ENCODE measurements at regions not wholly inside any gene's neighbourhood (a gene's known extent, or its start where the extent isn't known, plus 50 kb on each side); places are given as distances from the start of the nearest gene placed in this dataset.

- TF ChIP-seq, protein P1, sequence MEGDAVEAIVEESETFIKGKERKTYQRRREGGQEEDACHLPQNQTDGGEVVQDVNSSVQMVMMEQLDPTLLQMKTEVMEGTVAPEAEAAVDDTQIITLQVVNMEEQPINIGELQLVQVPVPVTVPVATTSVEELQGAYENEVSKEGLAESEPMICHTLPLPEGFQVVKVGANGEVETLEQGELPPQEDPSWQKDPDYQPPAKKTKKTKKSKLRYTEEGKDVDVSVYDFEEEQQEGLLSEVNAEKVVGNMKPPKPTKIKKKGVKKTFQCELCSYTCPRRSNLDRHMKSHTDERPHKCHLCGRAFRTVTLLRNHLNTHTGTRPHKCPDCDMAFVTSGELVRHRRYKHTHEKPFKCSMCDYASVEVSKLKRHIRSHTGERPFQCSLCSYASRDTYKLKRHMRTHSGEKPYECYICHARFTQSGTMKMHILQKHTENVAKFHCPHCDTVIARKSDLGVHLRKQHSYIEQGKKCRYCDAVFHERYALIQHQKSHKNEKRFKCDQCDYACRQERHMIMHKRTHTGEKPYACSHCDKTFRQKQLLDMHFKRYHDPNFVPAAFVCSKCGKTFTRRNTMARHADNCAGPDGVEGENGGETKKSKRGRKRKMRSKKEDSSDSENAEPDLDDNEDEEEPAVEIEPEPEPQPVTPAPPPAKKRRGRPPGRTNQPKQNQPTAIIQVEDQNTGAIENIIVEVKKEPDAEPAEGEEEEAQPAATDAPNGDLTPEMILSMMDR (IDR thresholded peaks at IDR 0.05; ENCODE audit: low read depth, low read length): no peak
- Histone ChIP-seq H3K27ac (ENCODE audit: low read depth, low read length) (no peak overlapping the region), H3K4me3 (ENCODE audit: low read depth, low read length) (no peak overlapping the region), H3K9me3 (ENCODE audit: control insufficient read depth, insufficient read depth, low read length) (no peaks in the 10 kb centered on the region), H3K27me3 (ENCODE audit: control insufficient read depth, insufficient read depth, low read length) (no peaks in the 10 kb centered on the region)
- POLR2A ChIA-PET: no interaction called here
- CTCF ChIA-PET: interaction anchor here (1.1 to 6.0 kb wide), 3 partner anchors 13 to 233 kb away, joined by 8 to 60 read pairs (median 8); no protein-coding TSS in a partner anchor
- DNase-seq (ENCODE audit: low read depth, low spot score): no peak
Observed at GRCh38 chr21:17911628-17912027, 92.5 kb upstream of the C21orf91 start.

DNA sequence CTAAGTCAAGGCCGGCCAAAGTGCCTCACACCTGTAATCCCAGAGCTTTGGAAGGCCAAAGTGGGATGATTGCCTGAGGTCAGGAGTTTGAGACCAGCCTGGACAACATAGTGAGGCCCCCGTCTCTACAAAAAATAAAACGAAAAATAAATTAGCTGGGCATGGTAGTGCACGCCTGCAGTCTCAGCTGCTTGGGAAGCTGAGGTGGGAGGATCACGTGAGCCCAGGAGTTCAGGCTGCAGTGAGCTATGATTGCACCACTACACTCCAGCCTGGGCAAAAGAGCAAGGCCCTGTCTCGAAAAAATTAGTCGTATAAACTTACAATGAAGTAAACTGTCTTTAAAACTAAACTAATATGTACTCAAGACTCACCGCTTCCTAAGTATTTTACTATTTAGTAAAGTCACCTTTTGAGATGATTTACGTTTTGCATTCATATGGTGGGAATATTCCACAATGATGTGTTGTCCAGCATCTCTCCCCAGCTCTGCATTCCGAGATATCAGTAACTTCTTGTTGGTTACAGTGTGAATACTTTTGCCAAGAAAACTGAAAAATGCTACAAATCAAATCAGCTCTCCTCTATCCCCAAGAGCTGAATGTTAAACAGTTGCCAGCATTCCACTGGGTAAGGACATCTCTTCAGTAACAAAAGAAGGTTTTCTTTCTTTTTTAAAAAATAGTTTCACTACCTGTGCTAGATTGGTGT lies 84.9 kb upstream of the C21orf91 start:
- Histone ChIP-seq H3K27ac (ENCODE audit: low read depth, low read length) (no peak overlapping the region), H3K27me3 (ENCODE audit: control insufficient read depth, insufficient read depth, low read length) (no peaks in the 10 kb centered on the region), H3K9me3 (ENCODE audit: control insufficient read depth, insufficient read depth, low read length) (no peaks in the 10 kb centered on the region), H3K4me3 (ENCODE audit: low read depth, low read length) (no peak overlapping the region)
- no peak for DNase-seq (ENCODE audit: low read depth, low spot score)
- CTCF ChIA-PET: interaction anchor here (0.6 to 2.6 kb wide), 8 partner anchors 9 to 418 kb away, joined by 3 to 56 read pairs (median 4); no protein-coding TSS in a partner anchor
- POLR2A ChIA-PET: interaction anchor here (1.7 kb wide), 1 partner anchor 85 kb away, joined by 4 read pairs; no protein-coding TSS in a partner anchor
- TF ChIP-seq, protein P1 (IDR thresholded peaks at IDR 0.05; ENCODE audit: low read depth, low read length): no peak

GRCh38 chr21:17903029-17903806 lies 84.1 kb upstream of the C21orf91 start:
- Histone ChIP-seq H3K9me3 (ENCODE audit: control insufficient read depth, insufficient read depth, low read length) (no peaks in the 10 kb centered on the region), H3K27ac (ENCODE audit: low read depth, low read length) (no peak overlapping the region), H3K27me3 (ENCODE audit: control insufficient read depth, insufficient read depth, low read length) (no peaks in the 10 kb centered on the region), H3K4me3 (ENCODE audit: low read depth, low read length) (no peak overlapping the region)
- peak; percentile 20 for DNase-seq (ENCODE audit: low read depth, low spot score)
- TF ChIP-seq, protein P1 (IDR thresholded peaks at IDR 0.05; ENCODE audit: low read depth, low read length): peak; percentile 19
- POLR2A ChIA-PET: interaction anchor here (1.7 kb wide), 1 partner anchor 85 kb away, joined by 4 read pairs; no protein-coding TSS in a partner anchor
- CTCF ChIA-PET: interaction anchor here (1.0 to 2.6 kb wide), 6 partner anchors 10 to 225 kb away, joined by 3 to 56 read pairs (median 5); no protein-coding TSS in a partner anchor

- DNase-seq (ENCODE audit: low read depth, low spot score): no peak
- H3K4me3 ChIP-seq (ENCODE audit: low read depth, low read length): no peak overlapping the region
- no peaks in the 10 kb centered on the region for H3K27me3 ChIP-seq (ENCODE audit: control insufficient read depth, insufficient read depth, low read length)
- H3K27ac ChIP-seq (ENCODE audit: low read depth, low read length): no peak overlapping the region
- POLR2A ChIA-PET: no interaction called here
- TF ChIP-seq, protein P1 (IDR thresholded peaks at IDR 0.05; ENCODE audit: low read depth, low read length): no peak
- CTCF ChIA-PET: interaction anchor here (0.6 to 2.1 kb wide), 3 partner anchors 24 to 223 kb away, joined by 3 to 16 read pairs (median 6); no protein-coding TSS in a partner anchor
- H3K9me3 ChIP-seq (ENCODE audit: control insufficient read depth, insufficient read depth, low read length): no peaks in the 10 kb centered on the region
Observed at GRCh38 chr21:17901458-17902079, 82.4 kb upstream of the C21orf91 start.
